H9 (cell line): ENCODE measurements at regions not wholly inside any gene's neighbourhood (a gene's known extent, or its start where the extent isn't known, plus 50 kb on each side); places are given as distances from the start of the nearest gene placed in this dataset.

ENCODE experiments used
- DNase-seq: peaks from one replicate; pipeline ENCODE4 v3.0.0-alpha.2; 2017
- H2AFZ ChIP-seq: one replicate; pipeline ENCODE4 v1.6.1; 2013; ENCODE audit warnings: mild to moderate bottlenecking, low read length, control low read depth, moderate library complexity
- H2AK5ac ChIP-seq: 2 replicates; pipeline ENCODE4 v1.6.1; 2013; ENCODE audit warnings: low read length, control low read depth, mixed read lengths; ENCODE audit not compliant: insufficient read length
- H2BK120ac ChIP-seq: one replicate; pipeline ENCODE4 v1.6.1; 2013; ENCODE audit warnings: low read depth, mild to moderate bottlenecking, low read length, control low read depth, inconsistent platforms; ENCODE audit not compliant: poor library complexity, severe bottlenecking
- H2BK12ac ChIP-seq: 2 replicates; pipeline ENCODE4 v1.6.1; 2013; ENCODE audit warnings: low read length, control low read depth, mixed read lengths, low read depth; ENCODE audit not compliant: insufficient read length
- H2BK15ac ChIP-seq: 2 replicates; pipeline ENCODE4 v1.6.1; 2013; ENCODE audit warnings: low read depth, low read length, control low read depth
- H2BK20ac ChIP-seq: one replicate; pipeline ENCODE4 v1.6.1; 2013; ENCODE audit warnings: low read depth, mild to moderate bottlenecking, low read length, control low read depth, inconsistent platforms; ENCODE audit not compliant: poor library complexity, severe bottlenecking
- H2BK5ac ChIP-seq: 2 replicates; pipeline ENCODE4 v1.6.1; 2013; ENCODE audit warnings: low read length, control low read depth, mixed read lengths; ENCODE audit not compliant: insufficient read length
- H3K14ac ChIP-seq: 2 replicates; pipeline ENCODE4 v1.6.1; 2013; ENCODE audit warnings: low read length, control low read depth; ENCODE audit not compliant: insufficient read depth
- H3K18ac ChIP-seq: 2 replicates; pipeline ENCODE4 v1.6.1; 2013; ENCODE audit warnings: low read depth, mild to moderate bottlenecking, mixed read lengths, low read length, control low read depth; ENCODE audit not compliant: insufficient read length
- H3K23ac ChIP-seq: 2 replicates; pipeline ENCODE4 v1.6.1; 2013; ENCODE audit warnings: low read length, control low read depth, mixed read lengths, low read depth; ENCODE audit not compliant: insufficient read length
- H3K23me2 ChIP-seq: 2 replicates; pipeline ENCODE4 v1.6.1; 2013; ENCODE audit warnings: low read depth, mild to moderate bottlenecking, mixed read lengths, low read length, control low read depth; ENCODE audit not compliant: insufficient read length, poor library complexity, severe bottlenecking
- H3K27ac ChIP-seq: 2 replicates; pipeline ENCODE4 v1.5.1; 2013; ENCODE audit warnings: low read length, control low read depth, mixed read lengths, low read depth; ENCODE audit not compliant: insufficient read length
- H3K27me3 ChIP-seq: 2 replicates; pipeline ENCODE4 v1.6.1; 2013; ENCODE audit warnings: low read length, control low read depth, inconsistent platforms; ENCODE audit not compliant: insufficient read depth
- H3K4ac ChIP-seq: 2 replicates; pipeline ENCODE4 v1.6.1; 2013; ENCODE audit warnings: low read depth, mild to moderate bottlenecking, control low read depth, inconsistent platforms, low read length, moderate library complexity
- H3K4me1 ChIP-seq: 2 replicates; pipeline ENCODE4 v1.6.1; 2013; ENCODE audit warnings: low read length, control low read depth, inconsistent platforms; ENCODE audit not compliant: insufficient read depth
- H3K4me2 ChIP-seq: 2 replicates; pipeline ENCODE4 v1.6.1; 2013; ENCODE audit warnings: low read length, control low read depth, mixed read lengths; ENCODE audit not compliant: insufficient read length, insufficient read depth
- H3K56ac ChIP-seq: 2 replicates; pipeline ENCODE4 v1.6.1; 2013; ENCODE audit warnings: low read depth, mild to moderate bottlenecking, mixed read lengths, low read length, control low read depth; ENCODE audit not compliant: insufficient read length
- H3K79me1 ChIP-seq: 2 replicates; pipeline ENCODE4 v1.6.1; 2013; ENCODE audit warnings: low read depth, mild to moderate bottlenecking, moderate library complexity, low read length, control low read depth, inconsistent platforms; ENCODE audit not compliant: insufficient read depth, poor library complexity, severe bottlenecking
- H3K79me2 ChIP-seq: 2 replicates; pipeline ENCODE4 v1.6.1; 2013; ENCODE audit warnings: low read length, control low read depth, inconsistent platforms; ENCODE audit not compliant: insufficient read depth
- H3K9ac ChIP-seq: 2 replicates; pipeline ENCODE4 v1.6.1; 2013; ENCODE audit warnings: low read length, control low read depth, mixed read lengths; ENCODE audit not compliant: insufficient read length; ENCODE audit errors: extremely low read depth
- H3K9me3 ChIP-seq: one replicate; pipeline ENCODE4 v1.6.1; 2013; ENCODE audit warnings: low read depth, low read length, inconsistent platforms; ENCODE audit not compliant: control insufficient read depth
- H3T11ph ChIP-seq: one replicate; pipeline ENCODE4 v1.6.1; 2013; ENCODE audit warnings: mild to moderate bottlenecking, low read length, control low read depth, inconsistent platforms
- H4K20me1 ChIP-seq: one replicate; pipeline ENCODE4 v1.6.1; 2013; ENCODE audit not compliant: control insufficient read depth, insufficient read length, insufficient read depth
- H4K5ac ChIP-seq: 2 replicates; pipeline ENCODE4 v1.6.1; 2013; ENCODE audit warnings: low read depth, mild to moderate bottlenecking, mixed read lengths, low read length, control low read depth; ENCODE audit not compliant: insufficient read length
- H4K8ac ChIP-seq: replicated peaks from 2 replicates; pipeline ENCODE4 v1.6.1; 2013; ENCODE audit warnings: low read length, control low read depth, mixed read lengths, low read depth; ENCODE audit not compliant: insufficient read length
- H4K91ac ChIP-seq: 2 replicates; pipeline ENCODE4 v1.6.1; 2013; ENCODE audit warnings: low read depth, mild to moderate bottlenecking, moderate library complexity, mixed read lengths, low read length, control low read depth; ENCODE audit not compliant: insufficient read length
- H3K27ac Mint-ChIP-seq, 3 experiments: 2 replicates in 2 of 3; 3 replicates in 1 of 3; pipeline ENCODE4 v1.8.0; 2020 to 2021; ENCODE audit warnings: mixed read lengths in 3 of 3, mild to moderate bottlenecking in 1 of 3, moderate library complexity in 1 of 3
- H3K27me3 Mint-ChIP-seq: 2 replicates; pipeline ENCODE4 v1.8.0; 2021; ENCODE audit warnings: low read depth, mild to moderate bottlenecking, moderate library complexity, mixed read lengths
- H3K36me3 Mint-ChIP-seq, 3 experiments: 2 replicates in 2 of 3; 3 replicates in 1 of 3; pipeline ENCODE4 v1.8.0; 2020 to 2021; ENCODE audit warnings: low read depth in 3 of 3, mixed read lengths in 3 of 3; ENCODE audit not compliant: insufficient read depth in 1 of 3
- H3K4me1 Mint-ChIP-seq, 2 experiments: 2 replicates each; pipeline ENCODE4 v1.8.0; 2020; ENCODE audit warnings: mixed read lengths in 2 of 2
- H3K4me3 Mint-ChIP-seq, 2 experiments: 2 replicates in 1 of 2; 3 replicates in 1 of 2; pipeline ENCODE4 v1.8.0; 2020 to 2021; ENCODE audit warnings: mild to moderate bottlenecking in 2 of 2, mixed read lengths in 2 of 2, moderate library complexity in 1 of 2
- H3K9me3 Mint-ChIP-seq, 2 experiments: 2 replicates in 1 of 2; 3 replicates in 1 of 2; pipeline ENCODE4 v1.8.0; 2020; ENCODE audit warnings: mild to moderate bottlenecking in 2 of 2, mixed read lengths in 2 of 2, moderate library complexity in 1 of 2
- CTCF ChIP-seq: fragments of 200-600 bp; sonication (generic); conservative IDR thresholded peaks from 3 replicates; pipeline ENCODE4 v1.8.0; 2021; ENCODE audit warnings: antibody characterized with exemption, mild to moderate bottlenecking
- WGBS: extraction: QIAGEN DNeasy Blood & Tissue Kit; methylation state at CpG from one replicate; pipeline ENCODE4 v1.1.7; 2013; ENCODE audit warnings: missing lambda C conversion rate, low lambda C conversion rate, mixed read lengths; ENCODE audit not compliant: insufficient read length; ENCODE audit errors: extremely low coverage; 5-methylcytosine and 5-hydroxymethylcytosine counted together

DNA sequence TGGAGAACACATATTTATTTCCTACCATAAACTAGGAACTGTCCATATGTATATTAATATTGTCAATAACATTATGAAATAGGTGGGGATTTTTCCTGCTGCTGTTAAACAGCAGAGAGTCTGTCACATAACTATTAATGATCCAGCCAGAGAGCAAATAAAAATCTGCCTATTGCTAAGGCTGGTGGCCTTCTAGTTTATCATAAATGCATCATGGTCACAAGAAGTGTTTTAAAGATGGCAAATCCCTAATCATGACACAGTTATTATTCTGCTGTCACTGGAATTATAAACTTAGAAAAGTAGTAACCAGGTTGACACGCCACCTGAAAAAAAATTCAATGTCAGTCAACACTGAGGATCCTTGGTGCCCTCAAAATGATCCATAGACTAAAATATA lies 132.3 kb downstream of the HGF start:
- no peak overlapping the region for H2BK5ac ChIP-seq
- H2BK20ac ChIP-seq = no peak overlapping the region
- H3K9me3 Mint-ChIP-seq = peaks cover 4 to 5% of the 10 kb centered on the region in 2 experiments; a peak in 2 of 5 replicates
- H3K27ac ChIP-seq = no peak overlapping the region
- no peak overlapping the region for H2AK5ac ChIP-seq
- no peaks in the 10 kb centered on the region for H3K27me3 ChIP-seq
- no peak overlapping the region for H3T11ph ChIP-seq
- no peak overlapping the region for H3K4ac ChIP-seq
- H3K36me3 Mint-ChIP-seq = no peaks in the 10 kb centered on the region
- H3K4me1 Mint-ChIP-seq = no peaks in the 10 kb centered on the region
- H3K4me2 ChIP-seq = no peak overlapping the region
- H3K4me3 Mint-ChIP-seq = no peak overlapping the region
- H3K23ac ChIP-seq = no peak overlapping the region
- H3K79me2 ChIP-seq = no peaks in the 10 kb centered on the region
- no peak overlapping the region for H4K5ac ChIP-seq
- H2BK120ac ChIP-seq = no peak overlapping the region
- no peaks in the 10 kb centered on the region; the same call in 1 of the 2 replicates for H3K27me3 Mint-ChIP-seq
- H3K79me1 ChIP-seq = no peaks in the 10 kb centered on the region
- H3K9ac ChIP-seq = no peak overlapping the region
- no peak for TF ChIP-seq CTCF
- WGBS = no CpG with 5 or more reads among the region's 1 CpG
- no peak overlapping the region for H2BK12ac ChIP-seq
- no peak overlapping the region for H3K18ac ChIP-seq
- no peak overlapping the region for H3K56ac ChIP-seq
- H3K23me2 ChIP-seq = no peaks in the 10 kb centered on the region
- no peaks in the 10 kb centered on the region for H3K4me1 ChIP-seq
- H4K8ac ChIP-seq = no peak overlapping the region
- H4K91ac ChIP-seq = no peak overlapping the region
- H2BK15ac ChIP-seq = no peak overlapping the region
- no peak for DNase-seq
- H3K9me3 ChIP-seq = no peaks in the 10 kb centered on the region
- no peak overlapping the region for H3K27ac Mint-ChIP-seq
- H4K20me1 ChIP-seq = no peaks in the 10 kb centered on the region
- H3K14ac ChIP-seq = no peak overlapping the region
- no peak overlapping the region for H2AFZ ChIP-seq
